Heart left ventricle (tissue), 16 donors: ENCODE measurements at regions not wholly inside any gene's neighbourhood (a gene's known extent, or its start where the extent isn't known, plus 50 kb on each side); places are given as distances from the start of the nearest gene placed in this dataset.

ENCODE experiments used
- ATAC-seq, 4 donors: fragments of 200-7000 bp; cut with Tn5 transposase; one replicate each; pipeline ENCODE4 v1.9.1; 2020 to 2022; ENCODE audit warnings: moderate library complexity in 4 of 4, mild to moderate bottlenecking in 3 of 4, moderate number of reproducible peaks in 1 of 4
- DNase-seq, 5 donors: peaks; one replicate each; pipeline ENCODE4 v3.0.0-alpha.2; 2020
- H3K27ac ChIP-seq, 12 donors: fragments of 200-600 bp; sonication (generic) in 4 of 12; one replicate each; pipeline versions ENCODE4 v1.5.0 to v1.8.0; 2016 to 2022; ENCODE audit warnings: mild to moderate bottlenecking in 2 of 12
- H3K27me3 ChIP-seq, 9 donors: fragments of 200-600 bp; sonication (generic) in 2 of 9; one replicate each; pipeline versions ENCODE4 v1.5.1 to v1.8.0; 2016 to 2022; ENCODE audit warnings: mild to moderate bottlenecking in 3 of 9
- H3K36me3 ChIP-seq, 9 donors: fragments of 200-600 bp; sonication (generic) in 2 of 9; one replicate each; pipeline versions ENCODE4 v1.5.0 to v1.8.0; 2018 to 2022; ENCODE audit warnings: mild to moderate bottlenecking in 2 of 9
- H3K4me1 ChIP-seq, 12 donors: fragments of 200-600 bp; sonication (generic) in 4 of 12; one replicate each; pipeline versions ENCODE4 v1.5.0 to v1.8.0; 2016 to 2022; ENCODE audit warnings: mild to moderate bottlenecking in 3 of 12
- H3K4me3 ChIP-seq, 12 donors: fragments of 200-600 bp; sonication (generic) in 4 of 12; one replicate each; pipeline versions ENCODE4 v1.5.0 to v1.8.0; 2017 to 2022; ENCODE audit warnings: mild to moderate bottlenecking in 9 of 12, moderate library complexity in 4 of 12
- H3K9me3 ChIP-seq, 12 donors: fragments of 200-600 bp; sonication (generic) in 4 of 12; one replicate each; pipeline versions ENCODE4 v1.5.0 to v1.8.0; 2016 to 2022; ENCODE audit warnings: mild to moderate bottlenecking in 1 of 12
- CTCF ChIP-seq, 12 donors: fragments of 200-600 bp; sonication (generic) in 4 of 12; IDR thresholded peaks; one replicate each; pipeline versions ENCODE4 v1.5.0 to v1.8.0; 2018 to 2022; ENCODE audit warnings: antibody characterized with exemption in 12 of 12, mild to moderate bottlenecking in 5 of 12
- POLR2A ChIP-seq, 2 donors: fragments of 450-650 bp; IDR thresholded peaks; one replicate each; pipeline ENCODE4 v1.6.1; 2017; ENCODE audit warnings: antibody characterized with exemption in 2 of 2, mild to moderate bottlenecking in 2 of 2, moderate library complexity in 2 of 2
- WGBS, 4 donors: extraction: QIAGEN DNeasy Blood & Tissue Kit in 2 of 4; methylation state at CpG; one replicate each; pipeline versions ENCODE4 v1.1.5 to v1.1.7; 2013 to 2018; 5-methylcytosine and 5-hydroxymethylcytosine counted together
- intact Hi-C, 10 donors: fragments of 100-400 bp; cut with DNase I; formaldehyde crosslinking; loops; one replicate each; pipeline versions ENCODE4 v1.11.1 to v1.14.2; 2022
- donor health status: ischemic (EF 13 %, LVEDD 7.1; RV severe dilation, severe dysfunction).
- donor health status: healthy with polysubstance abuse.
- donor health status: DM: no; HTN: yes; CAD: no.
- donor health status: DM: no; HTN: no; CAD: no.
- donor health status: ischemic (EF 25% LVEDD 6.9; RV normal size, moderate dysfunction).
- donor health status: ischemic (EF 25% LVEDD 5.7; RV mildly dilated, moderate dysfunction).
- donor health status: healthy.
- donor health status: DM: yes; HTN: yes; CAD: no.
- donor health status: ischemic (EF 35%, LVEDD 5.7; RV mildly dilated, moderate dysfunction).
- donor health status: nonischemic (EF 11% LVEDD 7.7; RV severe dilation, severe dysfunction).
- donor health status: DM: yes; HTN: yes; CAD: no.
- donor health status: PGD.
- donor health status: ischemic (EF 29% LVEDD 5.4; RV normal size, mild dysfunction).
- donor health status: nonischemic (EF 23%, LVEDD 6.1; RV moderate dilation, normal function).

GRCh38 chr14:22280497-22281316 is 308.3 kb downstream of the DAD1 start:
- no peak for DNase-seq
- no peak overlapping the region for H3K27ac ChIP-seq
- peaks cover 0 to 14% (median 0%) of the 10 kb centered on the region in 12 donors for H3K4me1 ChIP-seq
- peaks cover 0 to 12% (median 0%) of the 10 kb centered on the region in 9 donors for H3K27me3 ChIP-seq
- H3K9me3 ChIP-seq: no peaks in the 10 kb centered on the region
- H3K36me3 ChIP-seq: no peaks in the 10 kb centered on the region
- TF ChIP-seq CTCF (IDR thresholded peaks at IDR 0.05) (no peak), POLR2A (IDR thresholded peaks at IDR 0.05) (no peak)
- intact Hi-C loops: no loop called here
- ATAC-seq: no peak
- WGBS, 4 donors: 56 to 62% (median 59%) methylated on average over 5 of the region's 5 CpGs
- H3K4me3 ChIP-seq: no peak overlapping the region

DNA sequence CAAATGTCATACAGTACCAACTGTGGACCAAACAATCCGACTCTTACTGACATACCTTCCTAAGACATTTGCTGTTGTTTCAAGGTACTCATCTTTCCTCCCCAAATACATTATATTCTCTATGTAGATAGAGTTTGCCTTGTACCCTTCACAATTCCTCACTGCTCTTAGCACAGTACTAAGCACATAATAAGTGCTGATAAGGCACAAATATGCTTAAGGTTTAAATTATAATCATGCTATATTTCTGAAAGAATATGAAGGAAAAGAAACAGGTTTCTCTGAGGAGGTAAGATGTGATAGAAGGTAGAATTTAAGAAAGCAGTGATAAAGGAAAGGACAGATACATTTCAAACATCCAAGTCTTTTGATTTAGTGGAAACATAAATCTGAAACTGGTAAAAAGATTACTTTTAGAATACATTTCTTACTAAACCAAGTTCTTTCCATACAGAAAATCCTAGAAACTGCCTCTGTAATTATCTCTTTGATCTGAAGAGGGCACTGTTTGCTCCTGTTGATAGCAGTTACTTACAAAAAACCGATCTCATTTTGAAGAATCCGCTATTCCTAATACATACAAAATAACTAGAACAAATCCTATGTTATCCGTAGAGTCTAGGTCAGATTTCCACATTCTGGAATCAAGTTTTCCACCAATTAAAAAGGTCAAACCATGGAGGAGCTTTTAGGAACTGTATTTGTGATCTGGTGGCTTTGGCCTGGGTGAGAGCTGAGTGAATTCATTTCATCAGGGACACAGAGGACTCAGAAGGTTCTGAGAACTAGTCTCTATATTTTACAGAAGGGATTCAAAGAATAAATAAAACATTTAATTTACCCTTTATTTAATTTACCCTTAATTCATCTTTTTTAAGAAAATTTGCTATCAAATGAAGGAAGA is 311.9 kb downstream of the DAD1 start:
- WGBS, 4 donors: 48 to 54% (median 53%) methylated on average over 4 of the region's 4 CpGs
- peaks cover 0 to 9% (median 0%) of the 10 kb centered on the region in 12 donors for H3K4me1 ChIP-seq
- no peaks in the 10 kb centered on the region for H3K36me3 ChIP-seq
- H3K4me3 ChIP-seq: no peak overlapping the region
- H3K9me3 ChIP-seq: no peaks in the 10 kb centered on the region
- no peak for ATAC-seq
- H3K27ac ChIP-seq: no peak overlapping the region
- intact Hi-C loops: no loop called here
- peaks cover 0 to 16% (median 0%) of the 10 kb centered on the region in 9 donors for H3K27me3 ChIP-seq
- DNase-seq: no peak
- TF ChIP-seq POLR2A (IDR thresholded peaks at IDR 0.05) (no peak), CTCF (IDR thresholded peaks at IDR 0.05) (peak in 10 of 12 donors; percentile 16 to 61 (median 42))

DNA sequence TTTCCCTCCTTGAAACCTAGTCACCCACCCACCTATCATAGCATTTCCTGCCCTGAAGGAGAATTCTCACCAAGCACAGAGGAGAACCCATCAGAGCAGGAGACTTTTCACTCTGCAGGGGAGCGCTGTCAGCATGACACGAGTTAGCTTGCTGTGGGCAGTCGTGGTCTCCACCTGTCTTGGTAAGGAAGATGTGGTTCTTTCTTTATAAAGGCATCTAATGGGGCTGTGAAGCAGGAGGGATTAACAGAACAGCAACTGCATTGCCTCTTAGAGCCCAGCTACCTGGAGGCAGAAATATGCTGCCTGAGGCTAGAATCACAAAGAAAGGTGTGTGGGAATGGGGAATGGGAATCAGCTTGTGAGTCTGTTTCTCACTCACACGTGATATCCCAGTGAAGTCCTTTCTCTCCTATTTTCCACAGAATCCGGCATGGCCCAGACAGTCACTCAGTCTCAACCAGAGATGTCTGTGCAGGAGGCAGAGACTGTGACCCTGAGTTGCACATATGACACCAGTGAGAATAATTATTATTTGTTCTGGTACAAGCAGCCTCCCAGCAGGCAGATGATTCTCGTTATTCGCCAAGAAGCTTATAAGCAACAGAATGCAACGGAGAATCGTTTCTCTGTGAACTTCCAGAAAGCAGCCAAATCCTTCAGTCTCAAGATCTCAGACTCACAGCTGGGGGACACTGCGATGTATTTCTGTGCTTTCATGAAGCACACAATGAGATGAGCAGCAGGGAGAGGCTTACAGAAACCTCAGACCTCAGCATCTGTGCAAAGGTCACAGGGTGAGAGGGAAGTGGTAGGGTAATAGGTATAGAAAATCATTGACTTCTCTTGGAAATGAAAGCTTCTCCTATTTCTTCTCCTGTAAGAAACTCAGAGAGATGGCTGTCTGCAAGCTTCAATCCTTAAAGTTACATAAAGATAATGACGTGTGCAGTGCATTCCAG is 316.9 kb downstream of the DAD1 start:
- Histone ChIP-seq H3K9me3 (no peaks in the 10 kb centered on the region), H3K27ac (no peak overlapping the region), H3K4me3 (no peak overlapping the region), H3K36me3 (no peaks in the 10 kb centered on the region), H3K4me1 (no peaks in the 10 kb centered on the region), H3K27me3 (peaks cover 0 to 16% (median 0%) of the 10 kb centered on the region in 9 donors)
- whole genome bisulfite sequencing, 4 donors: 61 to 70% (median 62%) methylated on average over 11 of the region's 11 CpGs
- TF ChIP-seq CTCF (IDR thresholded peaks at IDR 0.05): no peak
- no peak for TF ChIP-seq POLR2A (IDR thresholded peaks at IDR 0.05)
- no peak for DNase-seq
- ATAC-seq: no peak
- intact Hi-C loops: no loop called here
